Activated T-helper 17 cell treated with anti-CD3 and anti-CD28 coated beads, Interleukin-2, amount 50 U/mL, for 72 hours (primary cell): ENCODE measurements at regions not wholly inside any gene's neighbourhood (a gene's known extent, or its start where the extent isn't known, plus 50 kb on each side); places are given as distances from the start of the nearest gene placed in this dataset.
"Not testable (repeated sequence)": the region's sequence is repeated elsewhere in the genome, so short reads cannot be mapped to it uniquely, and the experiment has no call there.

Source experiments
- ATAC-seq: fragments of 150-1000 bp; cut with Tn5 transposase; replicated peaks from 2 replicates; pipeline ENCODE4 v1.10.0; 2021; ENCODE audit warnings: mild to moderate bottlenecking, moderate library complexity
- H3K27ac Mint-ChIP-seq: one replicate; pipeline ENCODE4 v1.8.0; 2022; ENCODE audit warnings: mixed read lengths
- H3K27me3 Mint-ChIP-seq: one replicate; pipeline ENCODE4 v1.8.0; 2022; ENCODE audit warnings: mixed read lengths
- H3K36me3 Mint-ChIP-seq: one replicate; pipeline ENCODE4 v1.8.0; 2022; ENCODE audit warnings: low read depth, mild to moderate bottlenecking, mixed read lengths
- H3K4me1 Mint-ChIP-seq: one replicate; pipeline ENCODE4 v1.8.0; 2022; ENCODE audit warnings: mixed read lengths
- H3K4me3 Mint-ChIP-seq: one replicate; pipeline ENCODE4 v1.8.0; 2022; ENCODE audit warnings: mild to moderate bottlenecking, mixed read lengths
- H3K9me3 Mint-ChIP-seq: one replicate; pipeline ENCODE4 v1.8.0; 2022; ENCODE audit warnings: mixed read lengths

GRCh38 chr3:140872165-140872564, 69.5 kb upstream of the SLC25A36 start:
- not testable (repeated sequence) for H3K36me3 Mint-ChIP-seq, H3K9me3 Mint-ChIP-seq, ATAC-seq, H3K4me3 Mint-ChIP-seq, H3K4me1 Mint-ChIP-seq, H3K27ac Mint-ChIP-seq
- H3K27me3 Mint-ChIP-seq = peaks cover 12% of the 10 kb centered on the region

- peaks cover 7% of the 10 kb centered on the region for H3K27me3 Mint-ChIP-seq
- no peaks in the 10 kb centered on the region for H3K36me3 Mint-ChIP-seq
- H3K4me1 Mint-ChIP-seq = peaks cover 3% of the 10 kb centered on the region
- ATAC-seq = no peak
- H3K9me3 Mint-ChIP-seq = no peaks in the 10 kb centered on the region
- H3K4me3 Mint-ChIP-seq = no peak overlapping the region
- H3K27ac Mint-ChIP-seq = no peak overlapping the region
These were observed 58.1 kb upstream of the SLC25A36 start for GRCh38 chr3:140883428-140884040.

- H3K27ac Mint-ChIP-seq, H3K36me3 Mint-ChIP-seq, ATAC-seq, H3K4me3 Mint-ChIP-seq, H3K4me1 Mint-ChIP-seq, H3K27me3 Mint-ChIP-seq, H3K9me3 Mint-ChIP-seq: not testable (repeated sequence)
These were observed 55.9 kb upstream of the SLC25A36 start for GRCh38 chr3:140885697-140886096.
